ENCODE measurements at regions not wholly inside any gene's neighbourhood (a gene's known extent, or its start where the extent isn't known, plus 50 kb on each side); places are given as distances from the start of the nearest gene placed in this dataset.

DNA sequence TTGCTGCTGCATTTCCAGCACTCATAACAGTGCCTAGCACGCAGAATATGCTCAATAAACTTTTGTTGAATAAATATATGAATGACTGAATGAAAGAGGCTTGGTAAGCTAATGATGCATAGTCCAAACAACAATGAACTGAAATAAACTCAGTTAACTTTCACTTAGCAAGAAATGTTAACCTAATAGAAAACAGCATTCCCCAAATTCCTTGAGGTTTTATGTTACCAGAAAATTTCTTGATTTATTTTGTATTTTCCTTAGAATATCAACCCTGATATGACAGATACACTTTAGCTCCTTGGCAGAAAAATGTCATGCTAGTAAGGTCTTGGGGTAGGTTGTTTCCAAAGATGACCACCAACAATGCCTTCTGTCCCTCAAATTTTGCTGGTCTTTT lies 217.4 kb downstream of the KCNE4 start:
- TF ChIP-seq EP300 (IDR thresholded peaks at IDR 0.05; ENCODE audit: borderline replicate concordance in 1 of 2, control insufficient read depth in 1 of 2, low read depth in 2 of 2, low read length in 2 of 2) (no peak), RCOR1 (conservative IDR thresholded peaks at IDR 0.05; ENCODE audit: low read depth, low read length) (no peak), NFYB (IDR thresholded peaks at IDR 0.05; ENCODE audit: insufficient read depth, low read depth, low read length) (no peak)
- TF ChIP-seq, protein P1, sequence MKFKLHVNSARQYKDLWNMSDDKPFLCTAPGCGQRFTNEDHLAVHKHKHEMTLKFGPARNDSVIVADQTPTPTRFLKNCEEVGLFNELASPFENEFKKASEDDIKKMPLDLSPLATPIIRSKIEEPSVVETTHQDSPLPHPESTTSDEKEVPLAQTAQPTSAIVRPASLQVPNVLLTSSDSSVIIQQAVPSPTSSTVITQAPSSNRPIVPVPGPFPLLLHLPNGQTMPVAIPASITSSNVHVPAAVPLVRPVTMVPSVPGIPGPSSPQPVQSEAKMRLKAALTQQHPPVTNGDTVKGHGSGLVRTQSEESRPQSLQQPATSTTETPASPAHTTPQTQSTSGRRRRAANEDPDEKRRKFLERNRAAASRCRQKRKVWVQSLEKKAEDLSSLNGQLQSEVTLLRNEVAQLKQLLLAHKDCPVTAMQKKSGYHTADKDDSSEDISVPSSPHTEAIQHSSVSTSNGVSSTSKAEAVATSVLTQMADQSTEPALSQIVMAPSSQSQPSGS (IDR thresholded peaks at IDR 0.05; ENCODE audit: low read length) = no peak

All from GM12878 (cell line).